GM19351 (cell line): ENCODE measurements at regions not wholly inside any gene's neighbourhood (a gene's known extent, or its start where the extent isn't known, plus 50 kb on each side); places are given as distances from the start of the nearest gene placed in this dataset.

Source experiments
- ATAC-seq: cut with Tn5 transposase; IDR thresholded peaks from one replicate; pipeline ENCODE4 v1.9.1; 2021; ENCODE audit warnings: mild to moderate bottlenecking, moderate library complexity; ENCODE audit not compliant: unreplicated experiment

DNA sequence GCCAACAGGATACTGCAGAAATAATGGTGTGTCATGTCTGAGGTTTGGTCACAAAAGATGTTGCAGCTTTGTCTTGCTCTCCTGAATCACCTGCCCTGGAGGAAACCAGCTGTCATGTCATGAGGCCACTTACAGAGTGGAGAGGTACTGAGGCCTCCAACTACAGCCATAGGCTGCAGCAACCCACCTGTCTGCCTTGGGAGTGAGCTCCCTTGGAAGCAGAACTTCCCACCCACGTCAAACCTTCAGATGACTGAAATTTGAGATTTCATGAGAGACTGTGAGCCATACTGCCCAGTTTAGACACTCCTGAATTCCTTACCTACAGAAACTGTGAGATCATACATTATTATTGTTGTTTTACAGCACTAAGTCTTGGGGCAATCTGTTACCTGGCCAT, 475.9 kb downstream of the HS3ST3B1 start:
- ATAC-seq, result no peak

DNA sequence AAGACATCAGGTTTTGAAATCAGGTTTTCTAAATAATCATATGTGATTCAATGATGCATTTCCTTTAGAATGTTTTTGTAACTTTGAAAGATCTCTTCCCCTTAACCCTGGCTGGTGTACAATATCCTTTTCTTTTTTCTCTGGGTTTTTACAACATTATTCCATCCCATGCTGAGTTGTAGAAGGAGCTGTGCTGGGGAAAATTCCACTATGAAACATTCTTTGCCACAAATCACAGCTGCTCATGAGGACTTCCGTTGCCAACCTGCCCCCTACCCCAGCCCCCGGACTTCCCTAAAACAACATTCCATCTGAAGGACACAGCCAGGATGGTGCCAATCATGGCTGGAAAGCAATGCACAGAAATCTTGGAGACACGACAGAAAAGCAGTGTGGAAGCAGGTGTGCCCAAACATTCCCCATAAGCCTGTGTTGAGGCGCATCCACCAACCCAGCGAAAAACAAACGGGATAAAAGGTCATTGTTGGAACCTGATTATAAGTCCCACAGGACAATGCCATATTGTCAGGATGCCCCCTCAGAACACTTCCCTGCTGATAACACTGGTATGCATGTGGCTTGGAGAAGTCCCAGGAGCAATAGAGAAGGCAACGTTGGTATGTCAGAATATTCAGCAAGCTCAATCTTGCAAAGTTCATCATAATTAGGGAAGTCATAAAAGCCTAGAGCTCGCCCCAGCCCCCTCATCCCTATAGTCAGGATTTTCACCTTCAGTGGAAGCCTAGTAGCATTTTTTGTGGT, 475.0 kb downstream of the HS3ST3B1 start:
- ATAC-seq, result no peak

DNA sequence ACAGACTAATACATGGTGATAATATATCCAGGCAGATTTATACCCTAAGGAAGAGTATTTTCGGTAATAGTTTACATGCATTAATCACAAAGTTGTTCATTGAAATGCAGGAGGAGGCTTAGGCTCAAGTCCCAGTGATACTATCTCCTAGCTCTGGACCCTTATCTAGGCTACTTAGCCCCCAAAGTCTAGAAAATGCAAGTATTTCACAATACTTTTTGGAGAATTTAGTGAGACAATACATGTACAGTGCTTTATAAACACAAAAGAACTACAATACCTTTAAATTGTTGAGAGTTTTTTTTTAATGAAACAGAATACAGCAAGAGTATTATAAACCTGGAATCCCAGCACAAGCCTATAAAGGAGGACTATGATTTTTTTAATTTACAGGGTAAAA, 473.9 kb downstream of the HS3ST3B1 start:
- ATAC-seq, result no peak

DNA sequence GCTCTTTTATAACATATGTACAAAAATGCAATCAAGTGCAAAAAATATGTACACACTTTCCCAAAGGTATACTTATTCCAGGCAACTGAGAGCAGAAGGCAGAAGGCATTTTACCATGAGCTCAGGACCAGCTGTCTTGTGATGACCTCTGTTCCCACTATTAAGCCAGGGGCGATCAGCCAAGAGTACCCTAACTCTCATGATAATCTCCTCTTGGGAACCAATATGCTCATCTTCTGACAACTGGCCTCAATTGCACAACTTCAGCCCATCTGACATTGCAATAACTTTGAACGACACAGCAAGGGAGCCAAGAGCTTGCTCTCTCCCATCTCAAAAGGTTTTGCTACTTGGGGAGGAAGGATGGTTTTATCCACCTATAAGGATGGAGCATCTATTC, 471.9 kb downstream of the HS3ST3B1 start:
- ATAC-seq, result no peak

DNA sequence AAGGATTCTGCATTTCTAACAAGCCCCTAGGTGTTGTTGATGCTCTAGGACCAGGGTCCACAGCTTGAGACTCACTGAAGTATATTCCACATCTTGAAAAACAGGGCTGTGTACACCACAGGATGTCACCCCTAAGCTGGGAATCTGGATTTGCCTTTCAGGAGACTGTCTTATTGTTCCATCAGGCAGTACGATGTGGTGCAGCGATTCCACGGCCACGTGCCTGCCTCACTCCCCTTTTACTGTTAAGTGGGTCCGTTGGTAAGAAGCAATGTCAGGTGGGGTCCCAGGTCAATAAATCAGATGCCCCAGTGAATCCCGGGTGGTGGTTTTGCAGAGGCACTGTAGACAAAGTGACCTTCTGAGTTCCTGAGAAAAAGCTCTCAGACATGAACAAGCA, 470.7 kb downstream of the HS3ST3B1 start:
- no peak for ATAC-seq

DNA sequence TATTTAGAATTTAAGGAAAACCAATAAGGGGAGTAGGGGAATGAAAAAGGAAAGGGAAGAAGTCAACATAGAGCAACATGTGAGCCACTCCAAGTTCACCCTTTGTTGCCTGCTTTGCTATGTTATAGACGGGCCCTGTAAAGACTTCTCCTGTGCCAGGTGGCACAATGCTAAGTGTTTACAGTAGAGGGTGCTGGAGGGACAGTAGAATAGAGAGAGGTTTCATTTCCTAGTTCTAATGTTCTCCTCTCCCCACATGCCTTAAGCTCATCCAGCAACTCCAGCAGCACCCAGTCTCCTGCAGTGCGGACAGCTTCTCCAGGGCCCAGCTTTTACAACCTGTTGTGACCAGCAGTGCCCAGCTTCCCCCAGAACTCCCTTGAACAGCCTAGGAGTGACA, 468.0 kb downstream of the HS3ST3B1 start:
- no peak for ATAC-seq

DNA sequence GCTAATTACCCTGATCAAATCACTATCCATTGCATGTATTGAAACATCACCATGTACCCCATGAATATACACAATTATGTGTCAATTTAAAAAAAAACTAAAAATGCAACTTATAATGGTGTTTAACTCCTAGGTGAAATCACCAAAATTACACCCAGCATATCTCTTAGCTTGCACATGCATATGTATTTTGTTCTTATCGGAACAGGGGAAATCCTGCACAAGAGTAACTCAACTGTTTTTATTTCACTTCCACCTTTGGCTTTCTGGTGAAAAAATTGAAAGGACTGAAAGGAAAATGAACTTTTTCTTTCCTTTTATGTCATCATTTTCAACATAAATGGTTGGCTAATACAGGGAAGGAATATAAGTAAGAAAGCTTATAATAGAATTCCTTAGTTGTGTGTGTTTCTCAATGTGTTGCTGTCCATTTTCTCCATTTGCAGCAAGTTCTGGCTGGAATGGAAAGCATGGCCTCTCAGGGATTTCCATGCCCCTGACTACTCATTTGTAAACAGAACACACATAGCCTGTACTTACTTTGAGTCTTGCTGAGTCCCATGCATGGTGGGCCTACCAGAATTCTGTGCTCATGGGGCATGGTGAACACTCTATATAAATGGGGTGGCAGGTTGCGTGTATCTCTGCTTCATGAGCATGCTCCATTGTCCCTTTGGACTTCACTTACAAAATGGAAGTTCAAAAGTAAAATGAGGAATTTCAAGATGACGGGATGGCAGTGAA, 462.0 kb downstream of the HS3ST3B1 start:
- no peak for ATAC-seq

DNA sequence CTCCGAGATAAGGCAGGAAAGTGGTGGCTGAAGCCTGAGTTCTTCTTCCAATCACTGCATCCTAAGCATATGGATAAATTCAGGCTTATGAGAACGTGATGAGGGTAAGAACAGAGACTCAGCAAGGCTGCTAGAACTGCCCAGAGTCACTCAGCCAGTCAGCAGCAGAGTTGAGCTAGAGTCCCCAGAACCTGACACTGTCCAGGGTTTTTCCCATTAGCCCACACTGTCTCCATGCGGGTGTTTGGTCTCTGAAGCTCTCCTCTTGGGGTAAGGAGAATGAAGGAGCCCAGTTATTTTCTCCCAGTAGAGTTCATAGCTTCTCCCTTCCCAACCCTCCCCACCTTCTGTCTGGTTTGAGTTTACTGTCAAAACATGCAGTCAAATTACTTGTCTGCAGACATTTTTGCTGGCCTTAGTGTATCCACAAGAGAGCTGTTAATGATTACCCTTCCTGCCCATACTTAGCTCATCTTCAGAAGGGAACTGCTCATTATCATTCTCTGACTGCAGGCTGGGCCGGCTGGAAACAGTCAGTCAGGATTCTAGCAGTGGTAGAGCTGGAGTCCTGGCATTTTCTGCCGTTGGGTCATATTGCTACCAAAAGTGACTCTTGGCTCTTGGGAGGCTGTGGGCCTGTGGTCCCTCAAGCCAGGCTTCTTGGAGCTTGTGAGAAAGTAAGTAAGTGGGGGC, 460.0 kb downstream of the HS3ST3B1 start:
- peak; percentile 36 for ATAC-seq

DNA sequence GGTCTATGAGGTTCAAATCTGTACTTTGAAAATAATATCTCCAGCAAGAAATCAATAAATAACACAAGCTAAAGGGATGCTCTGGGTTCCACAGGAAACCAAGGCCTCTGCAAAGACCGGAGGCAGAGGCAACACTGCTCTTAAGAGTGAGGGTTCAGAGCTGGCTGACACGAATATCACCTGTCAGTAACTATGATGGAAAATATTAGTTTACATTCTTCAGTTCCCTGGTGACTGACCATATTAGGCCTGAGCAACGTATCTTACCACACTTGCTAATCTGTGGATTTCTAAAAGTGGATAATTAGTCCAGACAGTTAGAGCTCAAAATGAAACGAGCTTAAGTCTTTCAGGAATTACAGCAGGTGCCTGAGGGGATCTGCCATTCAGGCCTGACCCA, 459.3 kb downstream of the HS3ST3B1 start:
- peak; percentile 58 for ATAC-seq

DNA sequence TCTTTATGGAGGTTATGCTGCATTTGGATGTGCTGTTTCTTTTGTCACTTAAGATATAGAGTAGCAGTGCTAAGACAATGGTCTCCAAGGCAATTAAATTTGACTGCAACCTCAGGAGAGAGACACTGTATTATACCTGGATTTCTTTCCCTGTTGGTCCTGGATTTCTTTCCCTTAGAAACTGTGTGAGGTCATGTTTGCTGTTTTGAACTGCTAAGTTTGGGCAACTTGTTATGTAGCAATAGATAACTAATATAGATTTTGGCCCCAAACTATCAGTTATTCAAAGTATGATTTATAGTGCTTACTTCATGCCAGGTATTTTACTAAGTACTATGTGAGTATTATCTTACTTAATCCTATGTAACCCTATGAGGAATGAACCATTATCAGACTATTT, 458.4 kb downstream of the HS3ST3B1 start:
- ATAC-seq, result no peak

DNA sequence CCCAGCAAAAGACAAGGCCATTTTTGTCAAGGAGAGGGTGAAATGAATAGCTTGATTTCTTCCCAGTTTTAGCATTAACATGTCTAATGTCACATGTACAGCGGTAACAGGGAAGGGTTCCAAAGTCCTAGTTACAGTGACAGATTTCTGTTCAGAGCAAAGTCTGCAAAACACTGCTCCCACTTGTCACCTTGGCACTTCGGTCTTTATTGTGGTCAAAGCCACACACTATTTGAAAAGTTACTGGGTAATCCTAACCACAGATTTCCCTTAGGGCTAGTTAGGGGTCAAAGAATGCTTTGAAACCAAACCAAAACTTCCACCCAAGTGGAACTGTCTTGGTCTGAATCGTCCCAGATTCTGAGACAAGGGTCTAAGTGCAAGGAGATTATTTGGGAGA, 455.6 kb downstream of the HS3ST3B1 start:
- no peak for ATAC-seq

DNA sequence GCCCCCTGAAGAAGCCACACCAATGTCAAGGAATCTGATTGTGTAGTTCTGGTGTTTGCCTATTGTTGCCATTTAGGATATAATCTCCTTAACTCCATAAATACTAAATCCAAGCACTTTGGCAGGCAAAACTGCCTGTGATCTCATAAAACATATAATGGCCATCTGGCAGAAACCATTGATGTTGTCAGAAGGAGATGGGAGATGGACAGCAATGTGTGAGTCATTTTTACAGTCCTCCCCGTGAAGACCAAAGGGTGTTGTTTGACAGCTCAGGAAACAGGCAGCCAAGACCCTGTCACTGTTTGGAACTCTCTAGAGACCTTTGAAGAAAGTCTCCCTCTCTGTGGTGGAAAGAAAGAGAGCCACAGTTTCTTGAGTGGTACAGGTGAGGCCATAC, 454.1 kb downstream of the HS3ST3B1 start:
- ATAC-seq, result no peak

DNA sequence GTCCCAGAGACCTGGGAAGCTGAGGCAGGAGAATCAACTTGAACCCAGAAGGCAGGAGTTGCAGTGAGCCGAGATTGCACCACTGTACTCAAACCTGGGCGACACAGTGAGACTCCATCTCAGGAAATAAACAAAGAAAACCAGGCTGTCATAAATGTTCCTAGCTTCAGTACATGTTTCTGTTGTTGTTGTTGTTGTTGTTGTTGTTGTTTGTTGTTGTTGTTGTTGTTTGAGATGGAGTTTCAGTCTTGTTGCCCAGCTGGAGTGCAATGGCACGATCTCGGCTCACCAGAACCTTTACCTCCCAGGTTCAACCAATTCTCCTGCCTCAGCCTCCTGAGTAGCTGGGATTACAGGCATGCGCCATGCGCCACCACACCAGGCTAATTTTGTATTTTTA, 452.5 kb downstream of the HS3ST3B1 start:
- no peak for ATAC-seq

DNA sequence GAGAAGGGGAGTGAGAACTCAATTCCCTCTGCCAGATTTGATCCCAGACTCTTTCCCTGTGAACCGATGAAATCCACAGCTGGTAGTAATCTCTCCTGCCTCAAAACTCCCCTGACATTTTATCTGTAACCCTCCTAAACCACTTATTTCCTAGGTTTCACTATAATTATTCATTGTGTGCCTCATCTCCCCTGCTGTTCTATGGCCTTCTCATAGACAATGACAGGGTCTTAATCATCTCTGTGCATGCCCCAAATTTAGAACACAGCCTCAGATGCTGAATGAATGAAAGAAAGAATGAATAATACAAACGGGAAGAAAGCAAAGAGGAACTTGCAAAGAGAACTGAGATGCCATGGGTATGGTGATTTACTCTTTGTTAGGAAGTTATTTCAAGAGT, 451.1 kb downstream of the HS3ST3B1 start:
- no peak for ATAC-seq

DNA sequence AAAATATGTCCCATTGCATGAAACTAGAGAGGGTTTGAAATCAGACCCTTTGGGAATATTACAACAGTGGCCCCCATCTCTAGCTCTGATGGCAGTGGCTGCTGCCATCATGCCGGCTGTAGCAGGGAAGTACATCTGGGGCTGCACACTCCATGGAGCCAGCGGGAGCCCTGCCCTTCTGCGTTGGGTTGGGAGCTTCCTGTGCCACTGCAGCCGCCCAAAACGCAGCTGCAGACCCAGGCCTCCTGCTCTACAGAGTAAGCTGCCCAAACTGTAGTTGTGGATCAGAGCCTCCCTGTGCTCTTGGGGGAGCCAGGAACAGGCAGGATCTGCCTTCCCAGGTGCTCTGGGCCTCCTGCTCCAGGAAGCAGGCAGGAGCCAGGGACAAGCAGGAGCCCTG, 450.0 kb downstream of the HS3ST3B1 start:
- ATAC-seq, result no peak

DNA sequence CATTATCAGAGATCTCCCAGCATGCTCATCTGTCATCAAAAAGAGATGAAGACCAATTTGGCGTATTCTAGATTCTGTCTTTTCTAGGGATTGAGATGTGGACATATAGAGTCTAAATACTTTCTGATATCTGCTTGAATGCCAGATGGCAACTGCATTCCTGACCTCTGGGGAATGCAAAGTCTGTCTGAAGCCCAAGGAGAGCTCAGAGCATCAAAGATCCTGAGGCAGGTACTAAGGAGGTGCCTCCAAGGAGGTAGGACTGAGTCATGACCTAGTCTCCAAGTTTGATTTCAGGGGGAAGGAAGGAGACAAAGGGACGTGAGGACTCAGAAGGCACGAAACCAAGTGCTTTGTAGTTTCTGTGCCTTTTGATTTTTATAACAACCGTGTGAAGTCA, 448.4 kb downstream of the HS3ST3B1 start:
- ATAC-seq, result no peak

DNA sequence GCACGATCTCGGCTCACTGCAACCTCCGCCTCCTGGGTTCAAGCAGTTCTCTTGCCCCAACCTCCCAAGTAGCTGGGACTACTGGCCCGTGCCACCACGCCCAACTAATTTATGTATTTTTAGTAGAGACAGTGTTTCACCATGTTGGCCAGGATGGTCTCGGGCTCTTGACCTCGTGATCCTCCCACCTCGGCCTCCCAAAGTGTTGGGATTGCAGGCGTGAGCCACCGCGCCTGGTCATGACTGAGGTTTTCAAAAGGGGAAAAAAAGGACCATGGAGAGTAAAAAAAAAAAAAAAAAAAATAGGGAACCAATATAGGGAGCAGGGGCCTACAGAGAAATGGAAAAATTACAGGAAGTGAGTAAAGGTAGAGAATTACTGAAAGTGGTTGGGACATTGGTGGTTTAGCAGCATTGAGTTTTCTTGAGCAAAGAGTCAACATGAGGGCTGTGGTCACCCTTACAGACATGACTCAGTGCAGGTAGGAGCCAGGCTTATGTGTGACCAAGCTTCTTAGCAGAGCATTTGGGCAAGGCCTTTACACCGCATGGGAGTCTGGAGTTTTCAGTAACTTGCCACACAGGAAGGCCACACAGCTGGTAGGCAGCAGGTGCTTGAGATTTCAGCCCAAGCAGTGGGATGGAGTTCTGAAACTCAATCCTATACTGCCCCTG, 447.3 kb downstream of the HS3ST3B1 start:
- ATAC-seq, result peak; percentile 70

DNA sequence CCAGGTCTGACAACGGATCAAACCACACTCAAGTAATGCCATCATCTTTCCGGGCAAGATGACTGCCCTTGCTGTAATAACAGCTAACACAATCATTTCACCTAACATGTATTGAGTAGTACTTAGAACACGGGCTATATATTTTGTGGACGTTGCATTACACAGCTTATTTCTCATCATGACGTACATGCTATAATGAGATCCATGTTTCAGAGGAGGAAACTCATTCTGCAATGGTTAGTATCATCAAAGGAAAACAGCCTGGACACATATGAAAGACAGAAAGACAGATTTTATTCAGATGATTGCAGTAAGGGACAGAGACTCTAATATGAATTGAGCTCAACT, 446.7 kb downstream of the HS3ST3B1 start:
- ATAC-seq, result no peak

DNA sequence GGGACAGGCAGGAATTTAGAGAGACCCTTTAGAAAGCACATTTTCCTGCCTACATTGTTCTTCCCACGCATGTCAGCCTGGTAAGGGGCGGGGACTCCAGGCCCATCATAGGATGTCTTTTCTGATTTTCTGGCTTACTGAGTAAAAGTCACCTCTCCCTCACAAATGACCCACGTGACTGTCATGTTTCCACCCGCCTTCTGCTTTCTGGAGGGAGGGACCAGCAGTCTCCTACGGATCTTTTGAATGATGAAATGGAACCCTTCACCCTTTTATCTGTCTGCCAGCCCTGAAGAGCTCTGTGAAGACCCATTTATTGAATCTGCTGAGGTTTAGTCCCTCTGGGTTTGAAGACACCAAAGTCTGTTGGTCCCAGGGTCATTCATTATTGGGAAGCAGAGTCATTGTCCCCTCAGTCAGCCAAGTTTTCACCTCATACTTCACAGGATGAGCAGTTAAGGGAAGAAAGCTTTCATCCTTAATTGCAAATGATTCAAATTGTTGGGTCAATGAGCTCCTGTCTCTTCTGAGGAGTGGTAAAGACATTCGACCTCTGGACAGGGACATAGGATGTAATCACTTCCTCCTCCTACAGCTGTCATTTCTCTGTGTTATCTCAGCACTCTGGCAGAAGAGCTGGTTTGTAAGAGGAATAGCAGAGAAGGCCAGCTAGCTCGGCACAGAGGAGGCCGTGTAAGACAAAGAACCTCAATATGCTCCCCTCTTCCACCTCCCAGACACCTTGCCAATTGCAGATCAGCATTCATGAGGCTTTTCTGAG, 446.1 kb downstream of the HS3ST3B1 start:
- ATAC-seq, result no peak

DNA sequence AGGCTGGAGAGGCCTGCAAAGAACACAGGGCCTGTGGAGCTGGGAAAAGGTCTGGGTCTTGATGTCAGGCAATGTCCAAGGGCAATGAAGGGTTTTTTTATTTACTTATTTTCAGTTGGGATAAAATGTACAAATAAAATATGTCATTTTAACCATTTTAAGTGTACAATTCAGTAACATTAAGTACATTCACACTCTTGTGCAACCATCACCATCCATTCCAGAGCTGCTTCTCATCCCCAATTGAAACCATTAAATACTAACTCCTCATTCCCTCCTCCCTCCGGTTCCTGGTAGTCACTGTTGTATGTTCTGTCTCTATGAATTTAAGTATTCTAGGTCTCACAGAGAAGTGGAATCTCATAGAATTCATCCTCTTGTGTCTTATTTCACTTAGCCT, 444.7 kb downstream of the HS3ST3B1 start:
- no peak for ATAC-seq
